H1 (cell line): ENCODE measurements at regions not wholly inside any gene's neighbourhood (a gene's known extent, or its start where the extent isn't known, plus 50 kb on each side); places are given as distances from the start of the nearest gene placed in this dataset.

Source experiments
- CTCF ChIA-PET: fragments of 300-600 bp; sonication (Branson Sonifier 250); formaldehyde crosslinking; loops from one replicate; lab custom pipeline; 2021; ENCODE audit not compliant: partially characterized antibody; lab: Charles Lee
- POLR2A ChIA-PET: fragments of 300-600 bp; sonication (Branson Sonifier 250); formaldehyde crosslinking; loops from one replicate; lab custom pipeline; 2021; ENCODE audit warnings: inconsistent platforms; ENCODE audit not compliant: partially characterized antibody; lab: Charles Lee
- DNase-seq, 2 experiments: peaks; one replicate each; pipeline versions ENCODE4 v3.0.0 to v3.0.0-alpha.2; 2010 to 2022; ENCODE audit warnings: low spot score in 2 of 2, low read depth in 1 of 2, mixed read lengths in 1 of 2
- FAIRE-seq: peaks from 2 replicates; lab custom pipeline; 2011; peaks lifted over from hg19 to GRCh38; lab: Jason Lieb, UNC
- H2AFZ ChIP-seq: 2 replicates; pipeline ENCODE4 v1.8.1; 2012; ENCODE audit warnings: low read length, inconsistent platforms
- H2AK5ac ChIP-seq: 2 replicates; pipeline ENCODE4 v1.6.1; 2013; ENCODE audit warnings: low read depth, low read length
- H2BK120ac ChIP-seq: replicated peaks from 2 replicates; pipeline ENCODE3; 2013; ENCODE audit warnings: low read depth, low read length, inconsistent platforms
- H2BK12ac ChIP-seq: 2 replicates; pipeline ENCODE4 v1.6.1; 2013; ENCODE audit warnings: low read depth, low read length
- H2BK15ac ChIP-seq: 2 replicates; pipeline ENCODE4 v1.6.1; 2013; ENCODE audit warnings: low read length
- H2BK20ac ChIP-seq: 2 replicates; pipeline ENCODE4 v1.6.1; 2013; ENCODE audit warnings: low read length
- H2BK5ac ChIP-seq: 2 replicates; pipeline ENCODE4 v1.6.1; 2013; ENCODE audit warnings: low read depth, low read length
- H3K14ac ChIP-seq: 2 replicates; pipeline ENCODE4 v1.6.1; 2013; ENCODE audit warnings: inconsistent platforms; ENCODE audit not compliant: insufficient read length
- H3K18ac ChIP-seq: 2 replicates; pipeline ENCODE4 v1.6.1; 2013; ENCODE audit warnings: low read length; ENCODE audit errors: extremely low read depth
- H3K23ac ChIP-seq: 2 replicates; pipeline ENCODE4 v1.6.1; 2013; ENCODE audit warnings: inconsistent platforms; ENCODE audit not compliant: insufficient read length
- H3K23me2 ChIP-seq: 2 replicates; pipeline ENCODE4 v1.6.1; 2013; ENCODE audit warnings: low read depth, low read length
- H3K27ac ChIP-seq: 2 replicates; pipeline ENCODE4 v1.6.1; 2011; ENCODE audit warnings: low read depth, low read length, inconsistent platforms
- H3K27me3 ChIP-seq, 4 experiments: replicated peaks in 1 of 4; 1 replicate in 1 of 4; 2 replicates in 3 of 4; pipeline versions ENCODE4 v1.6.1 to v1.8.1; 2011 to 2013; ENCODE audit warnings: low read length in 3 of 4, mild to moderate bottlenecking in 3 of 4, inconsistent platforms in 2 of 4, mixed read lengths in 2 of 4, moderate library complexity in 1 of 4; ENCODE audit not compliant: control insufficient read depth in 3 of 4, insufficient read depth in 3 of 4; ENCODE audit errors: extremely low read depth in 1 of 4
- H3K36me3 ChIP-seq, 4 experiments: 2 replicates each; pipeline versions ENCODE4 v1.6.1 to v1.8.1; 2011 to 2013; ENCODE audit warnings: mild to moderate bottlenecking in 4 of 4, low read length in 3 of 4, moderate library complexity in 2 of 4, control low read depth in 1 of 4, inconsistent platforms in 1 of 4; ENCODE audit not compliant: insufficient read depth in 4 of 4, control insufficient read depth in 2 of 4
- H3K4ac ChIP-seq: replicated peaks from 2 replicates; pipeline ENCODE3; 2013; ENCODE audit warnings: low read length, low read depth, mixed read lengths, inconsistent platforms; ENCODE audit not compliant: insufficient read length
- H3K4me1 ChIP-seq, 4 experiments: replicated peaks in 1 of 4; 1 replicate in 1 of 4; 2 replicates in 3 of 4; pipeline versions ENCODE4 v1.6.1 to v1.8.1; 2011 to 2013; ENCODE audit warnings: low read length in 3 of 4, inconsistent platforms in 2 of 4, mixed read lengths in 1 of 4; ENCODE audit not compliant: insufficient read depth in 4 of 4, control insufficient read depth in 3 of 4
- H3K4me2 ChIP-seq, 2 experiments: 2 replicates each; pipeline versions ENCODE4 v1.6.1 to v1.8.1; 2011 to 2013; ENCODE audit warnings: low read depth in 2 of 2, low read length in 2 of 2, control low read depth in 1 of 2, inconsistent platforms in 1 of 2, mild to moderate bottlenecking in 1 of 2; ENCODE audit not compliant: insufficient read depth in 1 of 2
- H3K4me3 ChIP-seq, 4 experiments: fragments of 200-600, 300-600 bp in 1 of 4; sonication (generic), shearing (Covaris generic), sonication (Bioruptor Twin) in 1 of 4; 2 replicates each; pipeline versions ENCODE4 v1.5.1 to v1.8.1; 2011 to 2016; ENCODE audit warnings: low read length in 4 of 4, low read depth in 3 of 4, control low read depth in 2 of 4, inconsistent platforms in 2 of 4, mild to moderate bottlenecking in 2 of 4, mixed read lengths in 1 of 4, moderate library complexity in 1 of 4; ENCODE audit not compliant: insufficient read depth in 2 of 4; ENCODE audit errors: extremely low read depth in 1 of 4
- H3K56ac ChIP-seq: replicated peaks from 2 replicates; pipeline ENCODE3; 2013; ENCODE audit warnings: low read depth, mild to moderate bottlenecking, mixed read lengths, low read length, inconsistent platforms; ENCODE audit not compliant: insufficient read length
- H3K79me1 ChIP-seq: 2 replicates; pipeline ENCODE4 v1.6.1; 2013; ENCODE audit warnings: low read depth, low read length, control low read depth
- H3K79me2 ChIP-seq, 2 experiments: 2 replicates each; pipeline versions ENCODE4 v1.6.1 to v1.8.1; 2012 to 2013; ENCODE audit warnings: low read length in 2 of 2, mild to moderate bottlenecking in 2 of 2, inconsistent platforms in 1 of 2; ENCODE audit not compliant: insufficient read depth in 2 of 2, control insufficient read depth in 1 of 2
- H3K9ac ChIP-seq, 4 experiments: replicated peaks in 1 of 4; 1 replicate in 1 of 4; 2 replicates in 3 of 4; pipeline versions ENCODE4 v1.6.1 to v1.8.1; 2011 to 2013; ENCODE audit warnings: low read depth in 3 of 4, low read length in 3 of 4, control low read depth in 2 of 4, mild to moderate bottlenecking in 2 of 4, moderate library complexity in 2 of 4, inconsistent platforms in 1 of 4; ENCODE audit errors: extremely low read depth in 1 of 4
- H3K9me3 ChIP-seq, 2 experiments: 2 replicates each; pipeline versions ENCODE4 v1.6.1 to v1.8.1; 2012 to 2013; ENCODE audit warnings: mild to moderate bottlenecking in 2 of 2, moderate library complexity in 2 of 2, control low read depth in 1 of 2, inconsistent platforms in 1 of 2, low read depth in 1 of 2, low read length in 1 of 2, mixed read lengths in 1 of 2; ENCODE audit not compliant: insufficient read depth in 2 of 2
- H4K20me1 ChIP-seq, 2 experiments: replicated peaks in 1 of 2; 2 replicates each; pipeline versions ENCODE3 to v1.8.1; 2011 to 2013; ENCODE audit warnings: inconsistent platforms in 2 of 2, low read length in 2 of 2, mild to moderate bottlenecking in 1 of 2; ENCODE audit not compliant: insufficient read depth in 2 of 2, control insufficient read depth in 1 of 2
- H4K5ac ChIP-seq: 2 replicates; pipeline ENCODE4 v1.6.1; 2013; ENCODE audit warnings: low read length, low read depth, mixed read lengths, inconsistent platforms; ENCODE audit not compliant: insufficient read length
- H4K8ac ChIP-seq: 2 replicates; pipeline ENCODE4 v1.8.0; 2013; ENCODE audit warnings: mild to moderate bottlenecking, moderate library complexity, low read length, inconsistent platforms; ENCODE audit not compliant: insufficient read depth; ENCODE audit errors: extremely low read depth
- H4K91ac ChIP-seq: replicated peaks from 2 replicates; pipeline ENCODE3; 2013; ENCODE audit warnings: low read length, mixed read lengths, inconsistent platforms; ENCODE audit not compliant: insufficient read length
- ASH2L ChIP-seq: fragments of 200-600, 300-600 bp; sonication (generic); IDR thresholded peaks from one replicate; pipeline ENCODE4 v1.7.1; 2017; ENCODE audit warnings: low read length
- BRCA1 ChIP-seq: IDR thresholded peaks from 2 replicates; pipeline ENCODE4 v1.6.1; 2012; ENCODE audit warnings: low read depth, low read length, improper control_type of control experiment
- CBX5 ChIP-seq: fragments of 300-800, 300-1000 bp; sonication (generic); IDR thresholded peaks from 2 replicates; pipeline ENCODE4 v1.7.1; 2016; ENCODE audit warnings: antibody characterized with exemption, low read length, low read depth
- CEBPB ChIP-seq: IDR thresholded peaks from 2 replicates; pipeline ENCODE4 v1.6.1; 2012; ENCODE audit warnings: low read depth, low read length
- CHD1 ChIP-seq: IDR thresholded peaks from 2 replicates; pipeline ENCODE4 v1.6.1; 2012; ENCODE audit warnings: low read depth, low read length, improper control_type of control experiment
- CTBP2 ChIP-seq: IDR thresholded peaks from 2 replicates; pipeline ENCODE4 v1.7.0; 2011; ENCODE audit warnings: borderline replicate concordance, mild to moderate bottlenecking, moderate library complexity, mixed read lengths, low read length; ENCODE audit not compliant: insufficient read depth, insufficient read length
- EGR1 ChIP-seq: IDR thresholded peaks from 2 replicates; pipeline ENCODE4 v1.6.1; 2011; ENCODE audit warnings: low read depth, low read length, borderline replicate concordance
- GTF2F1 ChIP-seq: IDR thresholded peaks from 2 replicates; pipeline ENCODE4 v1.6.1; 2012; ENCODE audit warnings: low read depth, low read length, improper control_type of control experiment, borderline replicate concordance
- SAP30 ChIP-seq: fragments of 300-600 bp; sonication (generic); IDR thresholded peaks from 2 replicates; pipeline ENCODE4 v1.7.1; 2012; ENCODE audit warnings: low read length, moderate library complexity, mild to moderate bottlenecking, inconsistent platforms; ENCODE audit not compliant: insufficient read depth, insufficient replicate concordance
- YY1 ChIP-seq: IDR thresholded peaks from 2 replicates; pipeline ENCODE4 v1.6.1; 2011; ENCODE audit warnings: low read depth, mild to moderate bottlenecking, low read length
- WGBS, 2 experiments: shearing (Covaris generic) in 1 of 2; methylation state at CpG; one replicate each; pipeline versions ENCODE4 v1.1.6 to v1.1.7; 2013 to 2015; ENCODE audit warnings: low lambda C conversion rate in 2 of 2, mixed read lengths in 2 of 2, inconsistent platforms in 1 of 2, low coverage in 1 of 2, missing lambda C conversion rate in 1 of 2; ENCODE audit not compliant: insufficient replicate concordance in 2 of 2, insufficient coverage in 1 of 2, insufficient read length in 1 of 2; ENCODE audit errors: extremely low coverage in 1 of 2, missing lambda C conversion rate in 1 of 2; 5-methylcytosine and 5-hydroxymethylcytosine counted together

- Histone ChIP-seq H4K91ac (no peak overlapping the region), H2AFZ (no peak overlapping the region), H3K14ac (no peak overlapping the region), H3K23ac (no peak overlapping the region), H4K20me1 (no peaks in the 10 kb centered on the region), H3K56ac (no peak overlapping the region), H3K36me3 (no peaks in the 10 kb centered on the region), H2BK120ac (no peak overlapping the region), H4K5ac (no peak overlapping the region), H3K79me2 (no peaks in the 10 kb centered on the region), H2BK12ac (no peak overlapping the region), H3K23me2 (no peaks in the 10 kb centered on the region; the same call in 1 of the 2 replicates), H3K27me3 (no peaks in the 10 kb centered on the region), H3K4me3 (no peak overlapping the region), H3K9ac (no peak overlapping the region), H3K4ac (no peak overlapping the region), H4K8ac (no peak overlapping the region), H3K4me1 (no peaks in the 10 kb centered on the region), H2BK15ac (no peak overlapping the region), H2AK5ac (no peak overlapping the region), H3K4me2 (no peak overlapping the region), H2BK5ac (no peak overlapping the region), H3K9me3 (peaks cover 3 to 12% of the 10 kb centered on the region in 2 experiments; a peak in 3 of 4 replicates), H3K27ac (no peak overlapping the region), H2BK20ac (no peak overlapping the region), H3K18ac (no peak overlapping the region), H3K79me1 (no peaks in the 10 kb centered on the region)
- WGBS, 2 experiments: 100% methylated on average over 2 of the region's 2 CpGs; no CpG with 5 or more reads in 1 of the 2 experiments
- ChIA-PET CTCF (no interaction called here), POLR2A (no interaction called here)
- no peak for DNase-seq
- FAIRE-seq: no peak
- TF ChIP-seq CBX5 (no peak), CTBP2 (no peak), YY1 (no peak), SAP30 (no peak), GTF2F1 (no peak), EGR1 (no peak), ASH2L (no peak), BRCA1 (no peak), CHD1 (no peak), CEBPB (no peak)
These were observed 399.1 kb upstream of the NOX3 start for GRCh38 chr6:155854787-155855186.
